ENCODE measurements at regions not wholly inside any gene's neighbourhood (a gene's known extent, or its start where the extent isn't known, plus 50 kb on each side); places are given as distances from the start of the nearest gene placed in this dataset.
"Not testable (repeated sequence)": the region's sequence is repeated elsewhere in the genome, so short reads cannot be mapped to it uniquely, and the experiment has no call there.

GRCh38 chr16:26395700-26396099, 671.0 kb upstream of the C16orf82 start:
- no peak for DNase-seq

- DNase-seq: no peak
Observed at GRCh38 chr16:26396511-26397235, 670.1 kb upstream of the C16orf82 start.

GRCh38 chr16:26413780-26414179, 652.9 kb upstream of the C16orf82 start:
- no peak for DNase-seq

GRCh38 chr16:26419458-26419857, 647.3 kb upstream of the C16orf82 start:
- not testable (repeated sequence) for DNase-seq

GRCh38 chr16:26430618-26431017, 636.1 kb upstream of the C16orf82 start:
- DNase-seq: no peak

- DNase-seq: no peak
Observed at GRCh38 chr16:26433807-26434206, 632.9 kb upstream of the C16orf82 start.

- DNase-seq: no peak
Observed at GRCh38 chr16:26441178-26441577, 625.5 kb upstream of the C16orf82 start.

- no peak for DNase-seq
Observed at GRCh38 chr16:26442321-26442720, 624.4 kb upstream of the C16orf82 start.

GRCh38 chr16:26447570-26447969, 619.2 kb upstream of the C16orf82 start:
- DNase-seq: no peak

- no peak for DNase-seq
Observed at GRCh38 chr16:26453215-26453614, 613.5 kb upstream of the C16orf82 start.

- no peak for DNase-seq
Observed at GRCh38 chr16:26454102-26454501, 612.6 kb upstream of the C16orf82 start.

- no peak for DNase-seq
Observed at GRCh38 chr16:26456074-26456473, 610.7 kb upstream of the C16orf82 start.

- no peak for DNase-seq
Observed at GRCh38 chr16:26457095-26457494, 609.6 kb upstream of the C16orf82 start.

GRCh38 chr16:26457882-26458281, 608.8 kb upstream of the C16orf82 start:
- no peak for DNase-seq

- no peak for DNase-seq
Observed at GRCh38 chr16:26464576-26465266, 602.0 kb upstream of the C16orf82 start.

- not testable (repeated sequence) for DNase-seq
Observed at GRCh38 chr16:26474405-26474804, 592.3 kb upstream of the C16orf82 start.

GRCh38 chr16:26475596-26475995, 591.1 kb upstream of the C16orf82 start:
- DNase-seq: no peak

- DNase-seq: no peak
Observed at GRCh38 chr16:26491101-26491670, 575.5 kb upstream of the C16orf82 start.

GRCh38 chr16:26491962-26492361, 574.8 kb upstream of the C16orf82 start:
- no peak for DNase-seq

GRCh38 chr16:26493751-26494150, 573.0 kb upstream of the C16orf82 start:
- no peak for DNase-seq

GRCh38 chr16:26497896-26498295, 568.8 kb upstream of the C16orf82 start:
- no peak for DNase-seq

- no peak for DNase-seq
Observed at GRCh38 chr16:26500326-26500725, 566.4 kb upstream of the C16orf82 start.

GRCh38 chr16:26505496-26505895, 561.2 kb upstream of the C16orf82 start:
- DNase-seq: no peak

GRCh38 chr16:26508946-26509345, 557.8 kb upstream of the C16orf82 start:
- DNase-seq: not testable (repeated sequence)
